ENCODE measurements at regions not wholly inside any gene's neighbourhood (a gene's known extent, or its start where the extent isn't known, plus 50 kb on each side); places are given as distances from the start of the nearest gene placed in this dataset.

GRCh38 chr1:59018446-59018845 is 234.6 kb upstream of the JUN start:
- H3K4me3 ChIP-seq (ENCODE audit: low read depth, poor library complexity, severe bottlenecking), result no peak overlapping the region
- no peak for DNase-seq (ENCODE audit: low spot score in 2 of 2)
- WGBS, 2 donors, result 60 to 77% methylated on average over 6 of the region's 6 CpGs
- intact Hi-C loops (cut with DNase I; ENCODE audit: low total_unique reads), result no loop called here
- TF ChIP-seq CTCF (IDR thresholded peaks at IDR 0.05) (no peak), POLR2A (IDR thresholded peaks at IDR 0.05) (no peak)

GRCh38 chr1:59018860-59019259 is 235.0 kb upstream of the JUN start:
- H3K4me3 ChIP-seq (ENCODE audit: low read depth, poor library complexity, severe bottlenecking), result no peak overlapping the region
- TF ChIP-seq CTCF (IDR thresholded peaks at IDR 0.05), result no peak
- TF ChIP-seq POLR2A (IDR thresholded peaks at IDR 0.05), result no peak
- no peak for DNase-seq (ENCODE audit: low spot score in 2 of 2)
- WGBS, 2 donors, result 54 to 64% methylated on average over 7 of the region's 7 CpGs
- intact Hi-C loops (cut with DNase I; ENCODE audit: low total_unique reads), result no loop called here

DNA sequence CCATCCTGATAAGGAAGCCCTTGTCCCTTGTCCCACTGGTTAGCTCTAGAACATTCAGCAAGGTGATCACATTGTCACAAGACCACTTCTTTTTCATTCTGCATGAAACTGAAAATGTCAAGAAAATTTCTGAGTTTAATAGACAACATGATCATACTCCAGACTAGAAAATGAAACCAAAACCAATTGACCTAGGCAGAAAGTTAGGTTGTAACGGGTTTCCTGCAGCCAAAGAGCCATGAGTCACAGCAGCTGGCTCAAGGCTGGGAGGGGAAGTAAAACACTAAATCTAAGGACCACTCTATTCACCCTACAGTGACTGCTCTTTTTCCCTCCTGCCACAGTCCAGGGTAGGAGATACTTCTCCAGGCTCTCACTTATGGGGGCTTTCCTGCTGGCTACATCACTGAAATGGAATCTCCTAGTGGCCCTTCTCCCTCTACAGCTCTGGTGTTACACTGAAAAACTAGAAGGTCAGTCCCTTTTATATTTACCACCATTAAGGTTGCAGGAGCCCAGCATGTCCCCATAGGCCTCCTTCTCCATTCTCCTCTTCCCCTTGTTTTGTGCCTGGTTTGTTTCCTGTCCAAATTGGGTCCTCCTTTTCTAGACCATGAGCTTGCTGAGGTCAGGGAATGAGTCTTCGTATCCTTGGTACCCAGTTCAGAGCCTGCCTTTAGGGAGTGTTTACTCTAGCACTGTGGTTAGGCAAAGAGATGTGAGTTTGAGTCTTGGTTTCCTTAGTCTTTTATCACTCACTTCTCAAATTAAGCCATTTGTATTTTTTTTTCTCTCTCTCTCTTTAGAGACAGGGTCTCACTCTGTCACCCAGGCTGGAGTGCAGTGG is 236.5 kb upstream of the JUN start:
- no peak overlapping the region for H3K4me3 ChIP-seq (ENCODE audit: low read depth, poor library complexity, severe bottlenecking)
- intact Hi-C loops (cut with DNase I; ENCODE audit: low total_unique reads), result no loop called here
- WGBS, 2 donors, result 42 to 44% methylated on average over 2 of the region's 2 CpGs
- TF ChIP-seq CTCF (IDR thresholded peaks at IDR 0.05), result no peak
- TF ChIP-seq POLR2A (IDR thresholded peaks at IDR 0.05), result no peak
- peak; percentile 53 to 88 for DNase-seq (ENCODE audit: low spot score in 2 of 2)

DNA sequence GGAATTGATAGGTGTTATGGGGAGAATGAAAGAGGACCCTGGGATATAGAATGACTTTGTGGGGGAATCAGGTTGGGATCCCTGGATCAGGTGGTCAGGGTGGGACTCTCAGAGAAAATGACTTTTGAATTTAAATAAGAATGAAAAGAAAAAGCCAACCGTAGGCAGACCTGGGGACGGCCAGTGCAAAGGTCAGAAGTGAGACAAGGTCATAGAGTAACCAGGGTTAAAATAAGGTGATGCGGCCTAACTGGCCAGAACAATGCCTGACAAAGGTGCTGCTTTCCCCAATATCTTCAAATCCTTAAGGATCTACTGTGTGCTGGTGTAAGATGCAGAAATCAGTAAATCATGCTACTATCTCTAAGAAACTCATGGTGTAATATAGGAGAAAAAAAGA is 238.4 kb upstream of the JUN start:
- no peak for DNase-seq (ENCODE audit: low spot score in 2 of 2)
- TF ChIP-seq POLR2A (IDR thresholded peaks at IDR 0.05), result no peak
- no peak for TF ChIP-seq CTCF (IDR thresholded peaks at IDR 0.05)
- no peak overlapping the region for H3K4me3 ChIP-seq (ENCODE audit: low read depth, poor library complexity, severe bottlenecking)
- intact Hi-C loops (cut with DNase I; ENCODE audit: low total_unique reads), result no loop called here
- WGBS, 2 donors, result 95 to 98% methylated on average over 3 of the region's 3 CpGs

DNA sequence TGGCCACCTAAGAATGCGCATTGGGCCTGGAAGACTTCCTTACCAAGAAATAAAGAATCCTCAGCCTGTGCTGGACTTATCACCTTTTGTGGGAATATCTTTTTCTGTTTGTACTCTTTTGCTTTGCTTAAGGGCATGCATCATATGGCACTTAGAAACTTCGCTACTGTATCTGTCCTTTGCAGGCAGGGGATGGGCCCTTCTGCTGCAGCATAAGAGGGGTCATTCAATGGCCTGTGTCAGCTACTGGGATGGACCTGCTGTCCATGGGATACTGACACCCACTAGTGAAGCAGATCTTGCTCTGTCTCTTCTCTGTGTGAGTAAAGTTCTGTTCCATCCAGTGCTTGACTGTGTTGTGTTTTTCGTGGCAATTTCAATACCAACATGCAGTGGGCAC is 239.0 kb upstream of the JUN start:
- WGBS, 2 donors, result 84 to 92% methylated on average over 3 of the region's 3 CpGs
- no peak for TF ChIP-seq POLR2A (IDR thresholded peaks at IDR 0.05)
- no peak for TF ChIP-seq CTCF (IDR thresholded peaks at IDR 0.05)
- no peak overlapping the region for H3K4me3 ChIP-seq (ENCODE audit: low read depth, poor library complexity, severe bottlenecking)
- DNase-seq (ENCODE audit: low spot score in 2 of 2), result no peak
- intact Hi-C loops (cut with DNase I; ENCODE audit: low total_unique reads), result no loop called here

- no peak for TF ChIP-seq CTCF (IDR thresholded peaks at IDR 0.05)
- no peak for TF ChIP-seq POLR2A (IDR thresholded peaks at IDR 0.05)
- WGBS, 2 donors, result 76 to 80% methylated on average over 2 of the region's 2 CpGs
- no peak overlapping the region for H3K4me3 ChIP-seq (ENCODE audit: low read depth, poor library complexity, severe bottlenecking)
- DNase-seq (ENCODE audit: low spot score in 2 of 2), result no peak
- intact Hi-C loops (cut with DNase I; ENCODE audit: low total_unique reads), result no loop called here
Observed at GRCh38 chr1:59025201-59025600, 241.4 kb upstream of the JUN start.

Data from lower leg skin (tissue), 4 donors.